Neural crest cell (in vitro differentiated cells): ENCODE measurements at regions not wholly inside any gene's neighbourhood (a gene's known extent, or its start where the extent isn't known, plus 50 kb on each side); places are given as distances from the start of the nearest gene placed in this dataset.
"Not testable (repeated sequence)": the region's sequence is repeated elsewhere in the genome, so short reads cannot be mapped to it uniquely, and the experiment has no call there.

ENCODE experiments used
- DNase-seq: peaks from one replicate; pipeline ENCODE4 v3.0.0; 2021; ENCODE audit warnings: low read depth, mixed read lengths, low spot score
- H3K27ac Mint-ChIP-seq: one replicate; pipeline ENCODE4 v1.8.0; 2021; ENCODE audit warnings: mild to moderate bottlenecking, mixed read lengths; ENCODE audit not compliant: unreplicated experiment
- H3K27me3 Mint-ChIP-seq: 2 replicates; pipeline ENCODE4 v1.8.0; 2021; ENCODE audit warnings: low read depth, mild to moderate bottlenecking, mixed read lengths
- H3K36me3 Mint-ChIP-seq: 2 replicates; pipeline ENCODE4 v1.8.0; 2021; ENCODE audit warnings: low read depth, mild to moderate bottlenecking, mixed read lengths
- H3K4me1 Mint-ChIP-seq: 2 replicates; pipeline ENCODE4 v1.8.0; 2021; ENCODE audit warnings: mixed read lengths
- H3K4me3 Mint-ChIP-seq: one replicate; pipeline ENCODE4 v1.8.0; 2021; ENCODE audit warnings: mild to moderate bottlenecking, mixed read lengths
- H3K9me3 Mint-ChIP-seq: 2 replicates; pipeline ENCODE4 v1.8.0; 2021; ENCODE audit warnings: mixed read lengths
- CTCF ChIP-seq: fragments of 200-600 bp; sonication (generic); conservative IDR thresholded peaks from 2 replicates; pipeline ENCODE4 v1.5.0; 2021; ENCODE audit warnings: antibody characterized with exemption, mild to moderate bottlenecking

GRCh38 chr9:102479191-102479590, 515.9 kb upstream of the CYLC2 start:
- no peak for TF ChIP-seq CTCF
- H3K9me3 Mint-ChIP-seq, result no peaks in the 10 kb centered on the region

GRCh38 chr9:102474357-102474756, 520.8 kb upstream of the CYLC2 start:
- H3K36me3 Mint-ChIP-seq, result no peaks in the 10 kb centered on the region
- H3K4me1 Mint-ChIP-seq, result no peaks in the 10 kb centered on the region
- H3K4me3 Mint-ChIP-seq, result no peak overlapping the region
- TF ChIP-seq CTCF, result no peak
- peaks cover 3% of the 10 kb centered on the region for H3K27me3 Mint-ChIP-seq
- no peak overlapping the region for H3K27ac Mint-ChIP-seq
- DNase-seq, result no peak
- no peaks in the 10 kb centered on the region for H3K9me3 Mint-ChIP-seq

More at GRCh38 chr9:102479191-102479590, 515.9 kb upstream of the CYLC2 start:
- Mint-ChIP-seq H3K4me3 (no peak overlapping the region), H3K27ac (no peak overlapping the region), H3K27me3 (peaks cover 3% of the 10 kb centered on the region), H3K36me3 (no peaks in the 10 kb centered on the region), H3K4me1 (no peaks in the 10 kb centered on the region)
- DNase-seq, result no peak

- DNase-seq, H3K4me3 Mint-ChIP-seq, H3K9me3 Mint-ChIP-seq, H3K36me3 Mint-ChIP-seq, H3K4me1 Mint-ChIP-seq, H3K27ac Mint-ChIP-seq, H3K27me3 Mint-ChIP-seq: not testable (repeated sequence)
Observed at GRCh38 chr9:102469430-102469829, 525.7 kb upstream of the CYLC2 start.

GRCh38 chr9:102461156-102461819, 533.8 kb upstream of the CYLC2 start:
- no peak overlapping the region for H3K4me3 Mint-ChIP-seq
- no peaks in the 10 kb centered on the region for H3K4me1 Mint-ChIP-seq
- no peak for DNase-seq
- TF ChIP-seq CTCF, result no peak
- H3K27ac Mint-ChIP-seq, result no peak overlapping the region
- no peaks in the 10 kb centered on the region for H3K36me3 Mint-ChIP-seq
- peaks cover 7% of the 10 kb centered on the region for H3K27me3 Mint-ChIP-seq
- H3K9me3 Mint-ChIP-seq, result no peaks in the 10 kb centered on the region

GRCh38 chr9:102459828-102460227, 535.3 kb upstream of the CYLC2 start:
- H3K9me3 Mint-ChIP-seq, result no peaks in the 10 kb centered on the region
- no peak overlapping the region for H3K27ac Mint-ChIP-seq
- DNase-seq, result no peak
- no peak overlapping the region for H3K4me3 Mint-ChIP-seq
- peaks cover 7% of the 10 kb centered on the region for H3K27me3 Mint-ChIP-seq
- no peaks in the 10 kb centered on the region for H3K36me3 Mint-ChIP-seq
- TF ChIP-seq CTCF, result no peak
- no peaks in the 10 kb centered on the region for H3K4me1 Mint-ChIP-seq

GRCh38 chr9:102456562-102456961, 538.6 kb upstream of the CYLC2 start:
- no peaks in the 10 kb centered on the region for H3K4me1 Mint-ChIP-seq
- H3K27ac Mint-ChIP-seq, result no peak overlapping the region
- H3K9me3 Mint-ChIP-seq, result no peaks in the 10 kb centered on the region
- no peak for TF ChIP-seq CTCF
- H3K27me3 Mint-ChIP-seq, result peaks cover 4% of the 10 kb centered on the region
- no peak for DNase-seq
- H3K36me3 Mint-ChIP-seq, result no peaks in the 10 kb centered on the region
- H3K4me3 Mint-ChIP-seq, result no peak overlapping the region
